ENCODE measurements at regions not wholly inside any gene's neighbourhood (a gene's known extent, or its start where the extent isn't known, plus 50 kb on each side); places are given as distances from the start of the nearest gene placed in this dataset.
"Not testable (repeated sequence)": the region's sequence is repeated elsewhere in the genome, so short reads cannot be mapped to it uniquely, and the experiment has no call there.

- H3K4me2 ChIP-seq (ENCODE audit: low read length): no peak overlapping the region
These were observed 217.6 kb downstream of the POTED start for GRCh38 chr21:13827201-13827600.

GRCh38 chr21:13826511-13826910 is 216.9 kb downstream of the POTED start:
- not testable (repeated sequence) for H3K9ac ChIP-seq (ENCODE audit: low read length); H2AFZ ChIP-seq (ENCODE audit: low read length); H3K4me1 ChIP-seq (ENCODE audit: insufficient read depth, low read length, severe bottlenecking); H3K27ac ChIP-seq (ENCODE audit: low read depth, low read length, poor library complexity, severe bottlenecking); H3K36me3 ChIP-seq (ENCODE audit: insufficient read depth, low read length); H3K79me2 ChIP-seq (ENCODE audit: insufficient read depth, low read length); H3K27me3 ChIP-seq (ENCODE audit: insufficient read depth, low read length); H3F3A ChIP-seq (ENCODE audit: insufficient read depth, low read length); H4K20me1 ChIP-seq (ENCODE audit: insufficient read depth, low read length); H3K9me2 ChIP-seq (ENCODE audit: low read depth, low read length); H3K4me3 ChIP-seq (ENCODE audit: low read depth, low read length, poor library complexity, severe bottlenecking); H3K9me3 ChIP-seq (ENCODE audit: low read length); H3K4me2 ChIP-seq (ENCODE audit: low read length)

More at GRCh38 chr21:13827201-13827600, 217.6 kb downstream of the POTED start:
- Histone ChIP-seq H3F3A (ENCODE audit: insufficient read depth, low read length) (no peaks in the 10 kb centered on the region), H3K9me3 (ENCODE audit: low read length) (no peaks in the 10 kb centered on the region), H3K4me1 (ENCODE audit: insufficient read depth, low read length, severe bottlenecking) (no peaks in the 10 kb centered on the region), H3K9ac (ENCODE audit: low read length) (no peak overlapping the region), H4K20me1 (ENCODE audit: insufficient read depth, low read length) (no peaks in the 10 kb centered on the region), H3K4me3 (ENCODE audit: low read depth, low read length, poor library complexity, severe bottlenecking) (no peak overlapping the region), H3K27me3 (ENCODE audit: insufficient read depth, low read length) (no peaks in the 10 kb centered on the region), H3K79me2 (ENCODE audit: insufficient read depth, low read length) (no peaks in the 10 kb centered on the region), H3K9me2 (ENCODE audit: low read depth, low read length) (no peaks in the 10 kb centered on the region), H3K36me3 (ENCODE audit: insufficient read depth, low read length) (no peaks in the 10 kb centered on the region), H2AFZ (ENCODE audit: low read length) (no peak overlapping the region), H3K27ac (ENCODE audit: low read depth, low read length, poor library complexity, severe bottlenecking) (no peak overlapping the region)
- TF ChIP-seq CTCF (IDR thresholded peaks at IDR 0.05; ENCODE audit: low read length) (no peak), EZH2 (IDR thresholded peaks at IDR 0.05; ENCODE audit: borderline replicate concordance, low read length) (no peak)

GRCh38 chr21:13825218-13825778 is 215.7 kb downstream of the POTED start:
- H3K27me3 ChIP-seq (ENCODE audit: insufficient read depth, low read length); H3K9me2 ChIP-seq (ENCODE audit: low read depth, low read length); H3K9me3 ChIP-seq (ENCODE audit: low read length); H2AFZ ChIP-seq (ENCODE audit: low read length); H3F3A ChIP-seq (ENCODE audit: insufficient read depth, low read length); H3K4me3 ChIP-seq (ENCODE audit: low read depth, low read length, poor library complexity, severe bottlenecking); H4K20me1 ChIP-seq (ENCODE audit: insufficient read depth, low read length); H3K36me3 ChIP-seq (ENCODE audit: insufficient read depth, low read length); H3K79me2 ChIP-seq (ENCODE audit: insufficient read depth, low read length); H3K4me1 ChIP-seq (ENCODE audit: insufficient read depth, low read length, severe bottlenecking); H3K9ac ChIP-seq (ENCODE audit: low read length); H3K27ac ChIP-seq (ENCODE audit: low read depth, low read length, poor library complexity, severe bottlenecking); H3K4me2 ChIP-seq (ENCODE audit: low read length): not testable (repeated sequence)

GRCh38 chr21:13820286-13820685 is 210.7 kb downstream of the POTED start:
- H3K27ac ChIP-seq (ENCODE audit: low read depth, low read length, poor library complexity, severe bottlenecking); H3K79me2 ChIP-seq (ENCODE audit: insufficient read depth, low read length); H3K27me3 ChIP-seq (ENCODE audit: insufficient read depth, low read length); H3K4me2 ChIP-seq (ENCODE audit: low read length); H3K36me3 ChIP-seq (ENCODE audit: insufficient read depth, low read length); H2AFZ ChIP-seq (ENCODE audit: low read length); H3F3A ChIP-seq (ENCODE audit: insufficient read depth, low read length); H3K9me3 ChIP-seq (ENCODE audit: low read length); H4K20me1 ChIP-seq (ENCODE audit: insufficient read depth, low read length); H3K4me1 ChIP-seq (ENCODE audit: insufficient read depth, low read length, severe bottlenecking); H3K4me3 ChIP-seq (ENCODE audit: low read depth, low read length, poor library complexity, severe bottlenecking); H3K9me2 ChIP-seq (ENCODE audit: low read depth, low read length); H3K9ac ChIP-seq (ENCODE audit: low read length): not testable (repeated sequence)

- not testable (repeated sequence) for H3F3A ChIP-seq (ENCODE audit: insufficient read depth, low read length); H3K36me3 ChIP-seq (ENCODE audit: insufficient read depth, low read length); H3K4me3 ChIP-seq (ENCODE audit: low read depth, low read length, poor library complexity, severe bottlenecking); H3K9me3 ChIP-seq (ENCODE audit: low read length); H3K27me3 ChIP-seq (ENCODE audit: insufficient read depth, low read length); H3K9me2 ChIP-seq (ENCODE audit: low read depth, low read length); H3K4me2 ChIP-seq (ENCODE audit: low read length); H4K20me1 ChIP-seq (ENCODE audit: insufficient read depth, low read length); H3K9ac ChIP-seq (ENCODE audit: low read length); H2AFZ ChIP-seq (ENCODE audit: low read length); H3K27ac ChIP-seq (ENCODE audit: low read depth, low read length, poor library complexity, severe bottlenecking); H3K79me2 ChIP-seq (ENCODE audit: insufficient read depth, low read length); H3K4me1 ChIP-seq (ENCODE audit: insufficient read depth, low read length, severe bottlenecking)
These were observed 202.6 kb downstream of the POTED start for GRCh38 chr21:13812191-13812590.

- H3K9me3 ChIP-seq (ENCODE audit: low read length); H3K36me3 ChIP-seq (ENCODE audit: insufficient read depth, low read length); H3K27me3 ChIP-seq (ENCODE audit: insufficient read depth, low read length); H3K4me1 ChIP-seq (ENCODE audit: insufficient read depth, low read length, severe bottlenecking); H3K4me2 ChIP-seq (ENCODE audit: low read length); H3K27ac ChIP-seq (ENCODE audit: low read depth, low read length, poor library complexity, severe bottlenecking); H2AFZ ChIP-seq (ENCODE audit: low read length); H3K9ac ChIP-seq (ENCODE audit: low read length); H3F3A ChIP-seq (ENCODE audit: insufficient read depth, low read length); H4K20me1 ChIP-seq (ENCODE audit: insufficient read depth, low read length); H3K4me3 ChIP-seq (ENCODE audit: low read depth, low read length, poor library complexity, severe bottlenecking); H3K9me2 ChIP-seq (ENCODE audit: low read depth, low read length); H3K79me2 ChIP-seq (ENCODE audit: insufficient read depth, low read length): not testable (repeated sequence)
These were observed 201.0 kb downstream of the POTED start for GRCh38 chr21:13810559-13810958.

Data from OCI-LY1 (cell line).